Cardiac septum (tissue), 1 donor: ENCODE measurements at regions not wholly inside any gene's neighbourhood (a gene's known extent, or its start where the extent isn't known, plus 50 kb on each side); places are given as distances from the start of the nearest gene placed in this dataset.

Source experiments
- DNase-seq: peaks from one replicate; pipeline ENCODE4 v3.0.0-alpha.2; 2020; ENCODE audit warnings: low spot score
- intact Hi-C: fragments of 100-400 bp; cut with DNase I; formaldehyde crosslinking; loops from one replicate; pipeline ENCODE4 v1.14.0; 2022
- donor health status: DM: no; HTN: no; CAD: no.

DNA sequence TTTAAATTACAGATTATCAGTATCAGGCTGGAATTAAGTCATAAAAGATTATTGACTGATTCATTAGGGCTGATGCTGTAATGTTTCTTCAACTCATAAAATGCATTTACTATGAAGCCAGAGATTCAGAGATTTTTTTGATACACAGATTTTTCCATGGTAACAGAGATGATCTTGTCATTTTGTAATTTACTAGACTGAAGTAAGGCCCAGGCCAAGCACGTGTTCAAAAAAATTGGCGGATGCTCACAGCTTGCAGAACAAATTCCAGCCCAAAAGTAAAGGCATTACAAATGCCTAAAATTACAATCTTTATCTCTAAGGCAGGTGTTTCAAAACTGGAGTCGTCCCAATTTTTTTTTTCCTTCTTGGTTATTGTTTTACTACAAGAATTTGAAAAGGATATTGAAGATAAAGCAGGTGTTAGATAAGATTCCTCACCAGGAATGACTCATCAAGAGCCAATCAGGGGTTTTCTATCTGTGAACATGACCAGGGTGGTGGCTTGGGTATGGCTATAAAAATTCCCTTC lies 78.4 kb upstream of the MEOX2 start:
- intact Hi-C loops: no loop called here
- DNase-seq: no peak

GRCh38 chr7:15764010-15764409 lies 77.5 kb upstream of the MEOX2 start:
- intact Hi-C loops: no loop called here
- no peak for DNase-seq

- DNase-seq: no peak
- intact Hi-C loops: no loop called here
Measured at GRCh38 chr7:15757041-15758000, 70.8 kb upstream of the MEOX2 start.

GRCh38 chr7:15755061-15755460 lies 68.6 kb upstream of the MEOX2 start:
- intact Hi-C loops: no loop called here
- no peak for DNase-seq

DNA sequence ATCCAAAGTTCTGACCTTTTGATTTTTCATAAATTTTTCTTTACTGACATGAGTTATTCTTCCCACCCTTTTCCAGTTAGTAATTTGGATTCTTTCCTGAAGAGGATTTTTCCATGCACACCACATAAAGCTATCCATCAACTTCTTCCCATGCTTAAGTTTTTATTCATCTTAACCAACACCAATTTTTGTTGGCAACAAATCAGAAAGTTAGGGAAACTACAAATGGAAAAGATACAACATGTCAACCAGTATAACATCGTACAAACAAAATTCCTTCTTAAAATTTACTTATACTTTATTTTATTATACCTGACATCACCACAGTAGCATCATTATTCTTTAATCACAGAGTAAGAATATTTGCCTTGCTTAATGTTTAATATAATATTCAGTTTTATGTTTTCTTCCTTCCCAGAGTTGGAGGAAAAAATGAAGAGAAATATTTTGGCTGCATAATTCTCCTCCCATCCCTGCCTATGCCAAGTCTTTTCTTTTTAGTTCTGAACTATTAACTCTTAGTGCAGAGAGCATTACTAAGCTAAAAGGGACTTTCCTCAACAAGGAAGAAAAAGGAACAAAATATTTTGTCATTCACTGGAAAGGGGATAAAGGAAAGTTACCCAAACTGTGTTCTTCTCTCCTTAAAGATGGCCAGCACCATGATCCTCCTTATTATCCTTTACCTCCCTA lies 67.5 kb upstream of the MEOX2 start:
- no peak for DNase-seq
- intact Hi-C loops: no loop called here

DNA sequence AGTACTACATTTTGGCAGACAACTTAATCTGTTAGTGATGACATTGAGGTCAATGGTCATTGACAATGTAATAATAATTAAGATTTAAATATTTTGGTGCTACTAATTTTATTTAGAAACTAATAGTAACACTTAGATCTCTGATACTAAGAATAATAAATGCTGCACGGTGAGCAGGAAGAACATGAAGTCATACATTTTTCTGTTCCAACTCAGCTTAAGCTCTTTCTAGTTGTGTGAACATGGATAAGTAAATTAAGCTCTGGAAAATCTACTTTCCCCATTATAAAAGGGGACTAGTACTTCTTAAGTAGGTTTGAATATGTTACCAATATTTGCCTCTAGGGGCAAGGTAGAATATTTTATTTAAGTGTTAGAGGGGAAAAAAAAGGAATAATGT lies 65.9 kb upstream of the MEOX2 start:
- DNase-seq: no peak
- intact Hi-C loops: no loop called here

GRCh38 chr7:15751191-15751701 lies 64.8 kb upstream of the MEOX2 start:
- no peak for DNase-seq
- intact Hi-C loops: no loop called here

DNA sequence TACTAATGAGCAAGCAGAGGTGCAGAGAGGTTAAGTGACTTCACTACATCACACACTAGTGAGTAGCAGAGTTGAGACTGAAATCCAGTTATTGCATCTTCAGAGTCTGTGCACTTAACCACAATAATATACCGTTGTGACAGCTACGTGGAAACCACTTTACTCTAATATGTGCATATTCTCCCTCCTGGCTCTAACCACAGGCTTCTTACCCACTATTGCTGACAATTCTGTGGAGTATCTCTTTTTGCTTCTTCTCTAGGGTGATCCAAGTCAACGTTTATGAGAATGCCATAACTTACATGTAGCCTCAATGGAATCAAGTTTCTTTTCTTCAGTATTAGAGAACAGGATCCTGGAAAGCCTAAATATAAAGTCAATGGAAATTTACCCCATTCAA lies 64.2 kb upstream of the MEOX2 start:
- intact Hi-C loops: no loop called here
- no peak for DNase-seq

DNA sequence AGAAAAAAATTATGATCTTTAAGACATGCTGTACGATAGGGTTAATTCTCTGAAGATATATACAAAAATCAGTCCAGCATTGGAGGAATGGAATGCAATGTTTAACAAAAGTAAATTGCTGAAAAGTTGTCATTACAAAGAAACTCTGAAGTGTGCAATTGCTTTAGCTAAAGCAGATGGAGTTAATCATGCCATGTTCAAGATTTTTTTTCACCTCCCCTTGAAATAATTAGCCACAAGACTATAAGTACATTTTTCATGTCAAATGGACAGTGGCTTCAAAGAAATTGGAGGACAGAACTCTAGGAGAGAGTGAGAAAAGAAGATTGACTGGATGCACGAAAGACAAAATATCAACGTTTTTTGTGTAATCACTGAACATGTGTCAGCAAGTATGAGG lies 63.1 kb upstream of the MEOX2 start:
- no peak for DNase-seq
- intact Hi-C loops: loop anchor here (10.0 kb wide), 1 partner anchor 305 kb away; no protein-coding TSS in a partner anchor

GRCh38 chr7:15747712-15748111 lies 61.2 kb upstream of the MEOX2 start:
- intact Hi-C loops: loop anchor here (10.0 kb wide), 1 partner anchor 307 kb away; no protein-coding TSS in a partner anchor
- DNase-seq: no peak

GRCh38 chr7:15747301-15747700 lies 60.8 kb upstream of the MEOX2 start:
- intact Hi-C loops: loop anchor here (10.0 kb wide), 1 partner anchor 308 kb away; no protein-coding TSS in a partner anchor
- DNase-seq: no peak

DNA sequence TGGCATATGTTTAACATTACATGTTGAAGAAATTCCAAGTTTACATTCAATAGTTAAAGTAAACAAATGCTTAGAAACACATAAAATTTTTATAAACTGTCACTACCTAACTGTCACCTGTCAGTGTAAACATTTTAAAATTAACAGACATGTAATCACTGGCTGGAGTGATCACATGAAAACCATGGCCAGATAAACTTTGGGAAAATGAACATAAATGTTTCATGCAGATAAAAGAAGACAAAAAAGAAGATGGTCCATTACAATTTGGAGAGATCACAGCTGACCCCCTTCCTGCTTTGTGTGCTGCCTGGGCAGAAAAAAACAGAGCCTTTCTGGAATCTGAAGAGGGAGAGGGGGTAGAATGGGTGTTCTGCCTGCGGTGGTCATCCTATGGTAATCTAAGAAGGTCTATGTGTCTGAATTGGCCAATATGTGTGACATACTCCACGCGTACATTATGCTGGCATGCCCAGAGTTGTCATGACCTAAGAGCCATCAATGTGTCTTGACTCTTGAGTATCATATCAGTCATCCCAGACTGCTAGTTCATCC lies 57.5 kb upstream of the MEOX2 start:
- no peak for DNase-seq
- intact Hi-C loops: loop anchor here (10.0 kb wide), 1 partner anchor 311 kb away; no protein-coding TSS in a partner anchor

GRCh38 chr7:15737601-15738000 lies 51.1 kb upstream of the MEOX2 start:
- no peak for DNase-seq
- intact Hi-C loops: no loop called here
